RWPE2 (cell line): ENCODE measurements at regions not wholly inside any gene's neighbourhood (a gene's known extent, or its start where the extent isn't known, plus 50 kb on each side); places are given as distances from the start of the nearest gene placed in this dataset.

Experiments used
- ATAC-seq: fragments of 200-7000 bp; cut with Tn5 transposase; 3 replicates; pipeline ENCODE4 v1.9.1; 2021; ENCODE audit warnings: low read depth
- DNase-seq: peaks from one replicate; pipeline ENCODE4 v3.0.0-alpha.2; 2020; ENCODE audit warnings: low spot score
- H3K27ac ChIP-seq: fragments of 450-650 bp; 2 replicates; pipeline ENCODE4 v1.5.1; 2017; ENCODE audit warnings: mild to moderate bottlenecking; ENCODE audit not compliant: poor library complexity, severe bottlenecking
- H3K27me3 ChIP-seq: fragments of 250-450 bp; sonication (Bioruptor Pico); 2 replicates; pipeline ENCODE4 v1.5.1; 2021; ENCODE audit warnings: mild to moderate bottlenecking, moderate library complexity; ENCODE audit not compliant: insufficient read depth, poor library complexity, severe bottlenecking
- H3K36me3 ChIP-seq: fragments of 250-450 bp; sonication (Bioruptor Pico); 2 replicates; pipeline ENCODE4 v1.5.1; 2020; ENCODE audit warnings: low read depth, mild to moderate bottlenecking, moderate library complexity
- H3K4me1 ChIP-seq: fragments of 250-450 bp; sonication (Bioruptor Pico); 2 replicates; pipeline ENCODE4 v1.5.1; 2021; ENCODE audit warnings: mild to moderate bottlenecking, moderate library complexity; ENCODE audit not compliant: insufficient read depth, poor library complexity, severe bottlenecking
- H3K4me3 ChIP-seq: fragments of 250-450 bp; sonication (Bioruptor Pico); 2 replicates; pipeline ENCODE4 v1.5.1; 2021; ENCODE audit warnings: mild to moderate bottlenecking, moderate library complexity; ENCODE audit not compliant: severe bottlenecking
- H3K9me3 ChIP-seq: fragments of 250-450 bp; sonication (Bioruptor Pico); 2 replicates; pipeline ENCODE4 v1.5.1; 2021; ENCODE audit warnings: mild to moderate bottlenecking, moderate library complexity; ENCODE audit not compliant: severe bottlenecking
- CTCF ChIP-seq: fragments of 450-650 bp; IDR thresholded peaks from one replicate; pipeline ENCODE4 v1.5.1; 2017; ENCODE audit warnings: mild to moderate bottlenecking, moderate library complexity; ENCODE audit not compliant: poor library complexity, severe bottlenecking

GRCh38 chr6:154656660-154657059 lies 76.6 kb upstream of the SCAF8 start:
- DNase-seq (no peak), ATAC-seq (no peak)
- no peak overlapping the region for H3K4me3 ChIP-seq
- no peak overlapping the region for H3K27ac ChIP-seq
- no peak for TF ChIP-seq CTCF
- no peaks in the 10 kb centered on the region for H3K27me3 ChIP-seq
- H3K36me3 ChIP-seq, result no peaks in the 10 kb centered on the region
- no peaks in the 10 kb centered on the region for H3K9me3 ChIP-seq
- peaks cover 8% of the 10 kb centered on the region for H3K4me1 ChIP-seq

GRCh38 chr6:154661768-154662167 lies 71.4 kb upstream of the SCAF8 start:
- no peak for ATAC-seq
- Histone ChIP-seq H3K36me3 (no peaks in the 10 kb centered on the region), H3K27me3 (no peaks in the 10 kb centered on the region), H3K27ac (no peak overlapping the region), H3K4me1 (no peaks in the 10 kb centered on the region), H3K9me3 (no peaks in the 10 kb centered on the region), H3K4me3 (no peak overlapping the region)
- no peak for DNase-seq
- no peak for TF ChIP-seq CTCF

GRCh38 chr6:154664287-154664686 lies 68.9 kb upstream of the SCAF8 start:
- Histone ChIP-seq H3K9me3 (no peaks in the 10 kb centered on the region), H3K4me1 (no peaks in the 10 kb centered on the region), H3K4me3 (no peak overlapping the region), H3K36me3 (no peaks in the 10 kb centered on the region), H3K27ac (no peak overlapping the region), H3K27me3 (no peaks in the 10 kb centered on the region)
- no peak for ATAC-seq
- TF ChIP-seq CTCF, result no peak
- no peak for DNase-seq

GRCh38 chr6:154668156-154668555 lies 65.1 kb upstream of the SCAF8 start:
- no peak for ATAC-seq
- Histone ChIP-seq H3K36me3 (no peaks in the 10 kb centered on the region), H3K27ac (no peak overlapping the region), H3K9me3 (no peaks in the 10 kb centered on the region), H3K27me3 (no peaks in the 10 kb centered on the region), H3K4me1 (no peaks in the 10 kb centered on the region), H3K4me3 (no peak overlapping the region)
- TF ChIP-seq CTCF, result no peak
- DNase-seq, result no peak

GRCh38 chr6:154672086-154672485 lies 61.1 kb upstream of the SCAF8 start:
- H3K9me3 ChIP-seq, result no peaks in the 10 kb centered on the region
- TF ChIP-seq CTCF, result no peak
- no peaks in the 10 kb centered on the region for H3K4me1 ChIP-seq
- no peak overlapping the region for H3K4me3 ChIP-seq
- no peak overlapping the region for H3K27ac ChIP-seq
- no peaks in the 10 kb centered on the region for H3K27me3 ChIP-seq
- DNase-seq, result no peak
- no peak for ATAC-seq
- no peaks in the 10 kb centered on the region for H3K36me3 ChIP-seq
